GM12878 (cell line): ENCODE measurements at regions not wholly inside any gene's neighbourhood (a gene's known extent, or its start where the extent isn't known, plus 50 kb on each side); places are given as distances from the start of the nearest gene placed in this dataset.

Experiments
- ATAC-seq: fragments of 200-7000 bp; cut with Tn5 transposase; 3 replicates; pipeline ENCODE4 v1.9.1; 2020; ENCODE audit warnings: mild to moderate bottlenecking, moderate library complexity
- BruUV-seq: library from RNA; stranded (reverse); fragments of 400-500 nt; replicated peaks from 2 replicates; lab custom pipeline; 2021; lab: Mats Ljungman, UMichigan
- CTCF ChIA-PET: fragments of 300-600 bp; sonication (Branson Sonifier 250); formaldehyde crosslinking; extraction: SDS; loops from one replicate; lab custom pipeline; 2021; ENCODE audit warnings: inconsistent platforms; lab: Yijun Ruan, JAX
- POLR2A ChIA-PET: fragments of 350-600 bp; formaldehyde crosslinking; extraction: SDS; loops from one replicate; lab custom pipeline; 2021; ENCODE audit warnings: inconsistent platforms; lab: Charles Lee
- RAD21 ChIA-PET: fragments of 300-600 bp; sonication (Branson Sonifier 250); formaldehyde crosslinking; loops from one replicate; lab custom pipeline; 2023; ENCODE audit warnings: antibody characterized with exemption; ENCODE audit not compliant: unreplicated experiment; lab: Charles Lee
- SMC1A ChIA-PET: fragments of 300-600 bp; sonication (Branson Sonifier 250); formaldehyde crosslinking; loops from one replicate; lab custom pipeline; 2023; ENCODE audit not compliant: unreplicated experiment, uncharacterized antibody; lab: Charles Lee
- DNase-seq: peaks from one replicate; pipeline ENCODE4 v3.0.0-alpha.2; 2011; ENCODE audit warnings: low read depth, low spot score
- FAIRE-seq: peaks from 3 replicates; lab custom pipeline; 2011; peaks lifted over from hg19 to GRCh38; lab: Jason Lieb, UNC
- H2AFZ ChIP-seq: 2 replicates; pipeline ENCODE4 v1.6.0; 2011; ENCODE audit warnings: low read depth, low read length, control low read depth; ENCODE audit not compliant: control insufficient read depth
- H3K27ac ChIP-seq: 2 replicates; pipeline ENCODE4 v1.5.1; 2011; ENCODE audit warnings: control low read depth; ENCODE audit not compliant: control insufficient read depth, insufficient read depth
- H3K27me3 ChIP-seq, 2 experiments: replicated peaks in 1 of 2; 2 replicates each; pipeline versions ENCODE4 v1.6.0 to v1.6.1; 2011; ENCODE audit warnings: low read length in 1 of 2; ENCODE audit not compliant: control insufficient read depth in 2 of 2, insufficient read depth in 2 of 2
- H3K36me3 ChIP-seq, 2 experiments: 2 replicates each; pipeline ENCODE4 v1.5.1; 2011; ENCODE audit warnings: low read length in 1 of 2; ENCODE audit not compliant: control insufficient read depth in 2 of 2, insufficient read depth in 2 of 2
- H3K4me1 ChIP-seq: 2 replicates; pipeline ENCODE4 v1.6.1; 2011; ENCODE audit warnings: mild to moderate bottlenecking, low read length, moderate library complexity, mixed read lengths; ENCODE audit not compliant: control insufficient read depth, insufficient read depth
- H3K4me2 ChIP-seq: 2 replicates; pipeline ENCODE4 v1.6.0; 2011; ENCODE audit warnings: control low read depth; ENCODE audit not compliant: control insufficient read depth, insufficient read depth
- H3K4me3 ChIP-seq: fragments of 200-600 bp; sonication (generic); 2 replicates; pipeline ENCODE4 v1.5.1; 2016
- H3K79me2 ChIP-seq: 2 replicates; pipeline ENCODE4 v1.6.0; 2011; ENCODE audit warnings: low read length; ENCODE audit not compliant: control insufficient read depth, insufficient read depth
- H3K9ac ChIP-seq: 2 replicates; pipeline ENCODE4 v1.8.0; 2011; ENCODE audit warnings: low read length, control low read depth, mixed read lengths; ENCODE audit not compliant: control insufficient read depth, insufficient read depth
- H3K9me3 ChIP-seq: replicated peaks from 3 replicates; pipeline ENCODE4 v1.5.1; 2011; ENCODE audit warnings: mild to moderate bottlenecking, low read length; ENCODE audit not compliant: control insufficient read depth, insufficient read depth
- H4K20me1 ChIP-seq: 2 replicates; pipeline ENCODE4 v1.6.0; 2011; ENCODE audit not compliant: control insufficient read depth, insufficient read depth
- BCLAF1 ChIP-seq: fragments of 450-650 bp; IDR thresholded peaks from 2 replicates; pipeline ENCODE4 v1.6.1; 2017; ENCODE audit warnings: antibody characterized with exemption, mild to moderate bottlenecking, moderate library complexity
- IKZF2 ChIP-seq, 2 experiments: fragments of 450-650 bp; IDR thresholded peaks; 2 replicates each; pipeline ENCODE4 v1.6.1; 2017; ENCODE audit warnings: mild to moderate bottlenecking in 2 of 2, moderate library complexity in 2 of 2
- KDM1A ChIP-seq: fragments of 200-600 bp; sonication (generic); IDR thresholded peaks from 2 replicates; pipeline ENCODE4 v1.6.1; 2016; ENCODE audit warnings: borderline replicate concordance
- KLF5 ChIP-seq: fragments of 450-650 bp; IDR thresholded peaks from 2 replicates; pipeline ENCODE4 v1.6.1; 2014; ENCODE audit warnings: mild to moderate bottlenecking; ENCODE audit not compliant: partially characterized antibody
- LARP7 ChIP-seq: fragments of 450-650 bp; IDR thresholded peaks from 2 replicates; pipeline ENCODE4 v1.6.1; 2017; ENCODE audit warnings: mild to moderate bottlenecking
- MEF2B ChIP-seq: fragments of 450-650 bp; IDR thresholded peaks from 2 replicates; pipeline ENCODE4 v1.6.1; 2018; ENCODE audit warnings: mild to moderate bottlenecking, moderate library complexity; ENCODE audit not compliant: partially characterized antibody, poor library complexity, severe bottlenecking
- MYB ChIP-seq: fragments of 150-350 bp; IDR thresholded peaks from 2 replicates; pipeline ENCODE4 v1.6.1; 2014; ENCODE audit warnings: mild to moderate bottlenecking, low read depth, low read length, borderline replicate concordance
- PKNOX1 ChIP-seq: fragments of 450-650 bp; IDR thresholded peaks from 2 replicates; pipeline ENCODE4 v1.6.1; 2016; ENCODE audit warnings: mild to moderate bottlenecking
- SRF ChIP-seq, 2 experiments: IDR thresholded peaks; 2 replicates each; pipeline ENCODE4 v1.6.1; 2011; ENCODE audit warnings: low read depth in 2 of 2, low read length in 2 of 2, mild to moderate bottlenecking in 1 of 2, moderate library complexity in 1 of 2
- TARDBP ChIP-seq: IDR thresholded peaks from 2 replicates; pipeline ENCODE4 v1.6.1; 2016; ENCODE audit warnings: borderline replicate concordance
- ZBTB11 ChIP-seq: fragments of 450-650 bp; formaldehyde crosslinking; IDR thresholded peaks from 2 replicates; pipeline ENCODE4 v1.5.0; 2022; ENCODE audit warnings: mild to moderate bottlenecking, missing genetic modification characterization
- ZBTB4 ChIP-seq: fragments of 450-650 bp; formaldehyde crosslinking; IDR thresholded peaks from 2 replicates; pipeline ENCODE4 v1.4.0; 2022; ENCODE audit warnings: mild to moderate bottlenecking, moderate library complexity
- ZNF622 ChIP-seq: fragments of 450-650 bp; IDR thresholded peaks from 2 replicates; pipeline ENCODE4 v1.6.1; 2017; ENCODE audit warnings: mild to moderate bottlenecking, inconsistent platforms
- WGBS: methylation state at CpG from one replicate; pipeline ENCODE4 v1.1.6; 2016; ENCODE audit warnings: low lambda C conversion rate; ENCODE audit not compliant: insufficient replicate concordance, insufficient coverage; ENCODE audit errors: missing lambda C conversion rate; 5-methylcytosine and 5-hydroxymethylcytosine counted together
- in situ Hi-C: fragments of 300-500 bp; cut with MboI; formaldehyde crosslinking; loops from 9 replicates; pipeline ENCODE4 v1.14.3; 2018; ENCODE audit warnings: mixed read lengths
- intact Hi-C: fragments of 100-400 bp; cut with micrococcal nuclease; formaldehyde crosslinking; loops from one replicate; pipeline ENCODE4 v1.14.2; 2022; ENCODE audit not compliant: unreplicated experiment

- peaks cover 15% of the 10 kb centered on the region for H3K4me1 ChIP-seq
- H3K79me2 ChIP-seq = no peaks in the 10 kb centered on the region
- BruUV-seq = no TSS peak
- ChIA-PET SMC1A (interaction anchor here (0.9 to 1.2 kb wide), 4 partner anchors 13 to 153 kb away, joined by 3 to 4 read pairs (median 3); no protein-coding TSS in a partner anchor), CTCF (interaction anchor here (0.5 to 1.6 kb wide), 3 partner anchors 9 to 278 kb away, joined by 4 to 5 read pairs (median 4); no protein-coding TSS in a partner anchor), POLR2A (interaction anchor here (1.1 to 1.2 kb wide), 2 partner anchors 18 to 21 kb away, joined by 3 read pairs; no protein-coding TSS in a partner anchor), RAD21 (no interaction called here)
- no peak overlapping the region for H3K4me2 ChIP-seq
- H4K20me1 ChIP-seq = no peaks in the 10 kb centered on the region
- in situ Hi-C loops = no loop called here
- H3K4me3 ChIP-seq = no peak overlapping the region
- H3K36me3 ChIP-seq = no peaks in the 10 kb centered on the region
- H2AFZ ChIP-seq = no peak overlapping the region
- no peaks in the 10 kb centered on the region for H3K27me3 ChIP-seq
- H3K27ac ChIP-seq = no peak overlapping the region
- DNase-seq (peak; percentile 12), ATAC-seq (no peak; the same call in 2 of the 3 replicates), FAIRE-seq (no peak)
- whole genome bisulfite sequencing = 35% methylated on average over 4 of the region's 4 CpGs
- H3K9ac ChIP-seq = no peak overlapping the region
- H3K9me3 ChIP-seq = no peaks in the 10 kb centered on the region
- intact Hi-C loops = loop anchor here (5.0 kb wide), 1 partner anchor 328 kb away; no protein-coding TSS in a partner anchor
- TF ChIP-seq ZNF622 (no peak), TARDBP (no peak), SRF (IDR thresholded peaks at IDR 0.05; ENCODE audit: low read depth in 2 of 2, low read length in 2 of 2) (no peak), BCLAF1 (no peak), ZBTB4 (CRISPR knock-in tag) (no peak), KLF5 (no peak), IKZF2 (IDR thresholded peaks at IDR 0.05) (peak in 1 of 2 experiments; percentile 31; a peak in 1 of 4 replicates), PKNOX1 (no peak), ZBTB11 (CRISPR knock-in tag) (no peak), LARP7 (no peak), MYB (no peak), KDM1A (no peak), MEF2B (peak; percentile 89)
Observed at GRCh38 chr9:99509900-99510535, 287.9 kb downstream of the SEC61B start.
